Heart left ventricle (tissue), 16 donors: ENCODE measurements at regions not wholly inside any gene's neighbourhood (a gene's known extent, or its start where the extent isn't known, plus 50 kb on each side); places are given as distances from the start of the nearest gene placed in this dataset.
A peak's percentile ranks its signal among the peaks of the same experiment; 100 is the strongest.

Source experiments
- ATAC-seq, 4 donors: fragments of 200-7000 bp; cut with Tn5 transposase; one replicate each; pipeline ENCODE4 v1.9.1; 2020 to 2022; ENCODE audit warnings: moderate library complexity in 4 of 4, mild to moderate bottlenecking in 3 of 4, moderate number of reproducible peaks in 1 of 4
- DNase-seq, 5 donors: peaks; one replicate each; pipeline ENCODE4 v3.0.0-alpha.2; 2020
- H3K27ac ChIP-seq, 12 donors: fragments of 200-600 bp; sonication (generic) in 4 of 12; one replicate each; pipeline versions ENCODE4 v1.5.0 to v1.8.0; 2016 to 2022; ENCODE audit warnings: mild to moderate bottlenecking in 2 of 12
- H3K27me3 ChIP-seq, 9 donors: fragments of 200-600 bp; sonication (generic) in 2 of 9; one replicate each; pipeline versions ENCODE4 v1.5.1 to v1.8.0; 2016 to 2022; ENCODE audit warnings: mild to moderate bottlenecking in 3 of 9
- H3K36me3 ChIP-seq, 9 donors: fragments of 200-600 bp; sonication (generic) in 2 of 9; one replicate each; pipeline versions ENCODE4 v1.5.0 to v1.8.0; 2018 to 2022; ENCODE audit warnings: mild to moderate bottlenecking in 2 of 9
- H3K4me1 ChIP-seq, 12 donors: fragments of 200-600 bp; sonication (generic) in 4 of 12; one replicate each; pipeline versions ENCODE4 v1.5.0 to v1.8.0; 2016 to 2022; ENCODE audit warnings: mild to moderate bottlenecking in 3 of 12
- H3K4me3 ChIP-seq, 12 donors: fragments of 200-600 bp; sonication (generic) in 4 of 12; one replicate each; pipeline versions ENCODE4 v1.5.0 to v1.8.0; 2017 to 2022; ENCODE audit warnings: mild to moderate bottlenecking in 9 of 12, moderate library complexity in 4 of 12
- H3K9me3 ChIP-seq, 12 donors: fragments of 200-600 bp; sonication (generic) in 4 of 12; one replicate each; pipeline versions ENCODE4 v1.5.0 to v1.8.0; 2016 to 2022; ENCODE audit warnings: mild to moderate bottlenecking in 1 of 12
- CTCF ChIP-seq, 12 donors: fragments of 200-600 bp; sonication (generic) in 4 of 12; IDR thresholded peaks; one replicate each; pipeline versions ENCODE4 v1.5.0 to v1.8.0; 2018 to 2022; ENCODE audit warnings: antibody characterized with exemption in 12 of 12, mild to moderate bottlenecking in 5 of 12
- POLR2A ChIP-seq, 2 donors: fragments of 450-650 bp; IDR thresholded peaks; one replicate each; pipeline ENCODE4 v1.6.1; 2017; ENCODE audit warnings: antibody characterized with exemption in 2 of 2, mild to moderate bottlenecking in 2 of 2, moderate library complexity in 2 of 2
- WGBS, 4 donors: extraction: QIAGEN DNeasy Blood & Tissue Kit in 2 of 4; methylation state at CpG; one replicate each; pipeline versions ENCODE4 v1.1.5 to v1.1.7; 2013 to 2018; 5-methylcytosine and 5-hydroxymethylcytosine counted together
- intact Hi-C, 10 donors: fragments of 100-400 bp; cut with DNase I; formaldehyde crosslinking; loops; one replicate each; pipeline versions ENCODE4 v1.11.1 to v1.14.2; 2022
- donor health status: ischemic (EF 13 %, LVEDD 7.1; RV severe dilation, severe dysfunction).
- donor health status: healthy with polysubstance abuse.
- donor health status: DM: no; HTN: yes; CAD: no.
- donor health status: DM: no; HTN: no; CAD: no.
- donor health status: ischemic (EF 25% LVEDD 6.9; RV normal size, moderate dysfunction).
- donor health status: ischemic (EF 25% LVEDD 5.7; RV mildly dilated, moderate dysfunction).
- donor health status: healthy.
- donor health status: DM: yes; HTN: yes; CAD: no.
- donor health status: ischemic (EF 35%, LVEDD 5.7; RV mildly dilated, moderate dysfunction).
- donor health status: nonischemic (EF 11% LVEDD 7.7; RV severe dilation, severe dysfunction).
- donor health status: DM: yes; HTN: yes; CAD: no.
- donor health status: PGD.
- donor health status: ischemic (EF 29% LVEDD 5.4; RV normal size, mild dysfunction).
- donor health status: nonischemic (EF 23%, LVEDD 6.1; RV moderate dilation, normal function).

GRCh38 chr12:72740064-72740463 is 467.9 kb downstream of the TRHDE start:
- Histone ChIP-seq H3K27ac (no peak overlapping the region), H3K4me1 (no peaks in the 10 kb centered on the region), H3K36me3 (no peaks in the 10 kb centered on the region), H3K9me3 (peaks cover 0 to 23% (median 5%) of the 10 kb centered on the region in 12 donors), H3K27me3 (no peaks in the 10 kb centered on the region), H3K4me3 (no peak overlapping the region)
- 86 to 100% (median 94%) methylated on average over 1 of the region's 1 CpG for WGBS, 4 donors
- intact Hi-C loops = no loop called here
- no peak for DNase-seq
- ATAC-seq = no peak
- TF ChIP-seq CTCF (IDR thresholded peaks at IDR 0.05) (no peak), POLR2A (IDR thresholded peaks at IDR 0.05) (no peak)

GRCh38 chr12:72742568-72742967 is 470.4 kb downstream of the TRHDE start:
- Histone ChIP-seq H3K9me3 (peaks cover 0 to 23% (median 5%) of the 10 kb centered on the region in 12 donors), H3K27ac (no peak overlapping the region), H3K36me3 (no peaks in the 10 kb centered on the region), H3K4me3 (no peak overlapping the region), H3K27me3 (no peaks in the 10 kb centered on the region), H3K4me1 (no peaks in the 10 kb centered on the region)
- intact Hi-C loops = no loop called here
- DNase-seq (no peak), ATAC-seq (no peak)
- TF ChIP-seq POLR2A (IDR thresholded peaks at IDR 0.05) = no peak
- TF ChIP-seq CTCF (IDR thresholded peaks at IDR 0.05) = no peak

GRCh38 chr12:72746048-72746447 is 473.9 kb downstream of the TRHDE start:
- intact Hi-C loops = no loop called here
- TF ChIP-seq POLR2A (IDR thresholded peaks at IDR 0.05) = no peak
- Histone ChIP-seq H3K4me3 (no peak overlapping the region), H3K36me3 (no peaks in the 10 kb centered on the region), H3K27me3 (no peaks in the 10 kb centered on the region), H3K9me3 (peaks cover 0 to 23% (median 5%) of the 10 kb centered on the region in 12 donors), H3K27ac (no peak overlapping the region), H3K4me1 (no peaks in the 10 kb centered on the region)
- DNase-seq (no peak), ATAC-seq (no peak)
- WGBS, 4 donors = 68 to 81% (median 76%) methylated on average over 2 of the region's 2 CpGs

- intact Hi-C loops = no loop called here
- 55 to 66% (median 64%) methylated on average over 4 of the region's 4 CpGs for WGBS, 4 donors
- DNase-seq = peak in 1 of 5 donors; percentile 14
- TF ChIP-seq POLR2A (IDR thresholded peaks at IDR 0.05) (no peak), CTCF (IDR thresholded peaks at IDR 0.05) (no peak)
- H3K4me1 ChIP-seq = no peaks in the 10 kb centered on the region
- ATAC-seq = peak in 2 of 4 donors; percentile 26 to 28
- H3K9me3 ChIP-seq = peaks cover 0 to 15% (median 4%) of the 10 kb centered on the region in 12 donors
- H3K27me3 ChIP-seq = no peaks in the 10 kb centered on the region
- peak overlapping the region in 3 of 12 donors; percentile 29 to 86 (median 37) for H3K27ac ChIP-seq
- H3K4me3 ChIP-seq = no peak overlapping the region
- no peaks in the 10 kb centered on the region for H3K36me3 ChIP-seq
These were observed 475.1 kb downstream of the TRHDE start for GRCh38 chr12:72747111-72747849.

GRCh38 chr12:72748971-72749370 is 476.8 kb downstream of the TRHDE start:
- 77 to 88% (median 85%) methylated on average over 1 of the region's 1 CpG for WGBS, 4 donors
- no peak for ATAC-seq

More at GRCh38 chr12:72748971-72749370, 476.8 kb downstream of the TRHDE start:
- H3K36me3 ChIP-seq = no peaks in the 10 kb centered on the region
- no peak for DNase-seq
- peaks cover 0 to 4% (median 0%) of the 10 kb centered on the region in 12 donors for H3K9me3 ChIP-seq
- H3K4me1 ChIP-seq = no peaks in the 10 kb centered on the region
- no peaks in the 10 kb centered on the region for H3K27me3 ChIP-seq
- H3K4me3 ChIP-seq = no peak overlapping the region
- intact Hi-C loops = no loop called here
- TF ChIP-seq CTCF (IDR thresholded peaks at IDR 0.05) (no peak), POLR2A (IDR thresholded peaks at IDR 0.05) (no peak)
- no peak overlapping the region for H3K27ac ChIP-seq
